HG02852 (cell line): ENCODE measurements at regions not wholly inside any gene's neighbourhood (a gene's known extent, or its start where the extent isn't known, plus 50 kb on each side); places are given as distances from the start of the nearest gene placed in this dataset.
"Not testable (repeated sequence)": the region's sequence is repeated elsewhere in the genome, so short reads cannot be mapped to it uniquely, and the experiment has no call there.

Experiments
- ATAC-seq: cut with Tn5 transposase; IDR thresholded peaks from one replicate; pipeline ENCODE4 v1.9.1; 2021; ENCODE audit warnings: mild to moderate bottlenecking, moderate library complexity; ENCODE audit not compliant: unreplicated experiment

DNA sequence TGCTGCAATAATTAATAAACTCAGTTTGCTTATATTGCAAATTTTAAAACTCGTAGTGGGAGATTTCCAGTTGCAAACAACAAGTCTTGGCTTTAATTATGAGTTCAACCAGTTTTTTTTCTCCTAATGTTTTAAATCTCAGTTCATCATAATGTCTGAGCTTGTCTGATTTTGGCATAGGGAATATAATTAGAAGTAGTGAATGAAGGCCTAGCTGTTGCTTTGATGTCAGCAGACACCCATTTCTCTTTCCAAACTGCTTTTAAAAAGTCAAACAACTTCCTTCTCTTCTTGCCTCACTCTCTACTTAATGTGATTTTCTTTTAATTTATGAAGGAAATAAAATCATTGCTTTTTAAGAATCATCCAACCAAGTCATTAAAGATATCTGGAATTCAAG lies 1462.1 kb downstream of the DPP10 start:
- no peak for ATAC-seq

DNA sequence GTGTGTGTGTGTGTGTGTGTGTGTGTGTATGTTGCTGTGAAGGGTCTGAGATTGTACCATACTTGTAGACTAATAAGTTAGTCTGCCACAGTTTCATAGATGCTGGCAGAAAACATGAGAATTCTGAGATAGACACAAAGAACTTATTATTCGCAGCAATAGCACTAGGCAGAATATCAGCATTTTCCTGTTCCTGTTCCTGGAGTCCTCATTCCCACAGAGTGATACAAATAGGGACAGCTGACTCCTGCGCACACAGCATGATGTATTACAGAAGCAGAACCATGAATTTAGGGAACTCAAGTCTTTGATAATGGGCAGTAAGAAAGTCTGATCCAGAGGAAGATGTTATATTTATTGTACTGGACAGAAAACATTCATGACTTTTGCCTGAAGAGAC lies 1466.3 kb downstream of the DPP10 start:
- no peak for ATAC-seq

DNA sequence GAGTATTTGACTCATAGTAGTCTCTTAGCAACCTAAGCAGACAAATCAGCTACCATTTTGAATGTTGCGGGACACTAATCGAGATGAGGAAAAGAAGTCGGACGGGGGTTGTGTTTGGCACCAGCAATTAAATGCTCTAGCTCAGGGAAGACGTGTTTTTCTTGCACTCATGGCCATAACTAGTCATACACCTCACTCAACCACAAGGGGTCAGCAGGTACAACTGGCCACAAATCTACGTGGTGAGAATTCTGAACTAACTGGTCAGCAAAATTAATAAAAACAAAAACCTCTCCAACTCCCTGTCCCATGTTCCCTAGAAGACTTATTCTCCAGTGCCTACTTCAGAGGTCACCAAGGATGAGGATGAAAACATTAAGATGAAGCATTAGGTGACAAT lies 1467.8 kb downstream of the DPP10 start:
- ATAC-seq = no peak

DNA sequence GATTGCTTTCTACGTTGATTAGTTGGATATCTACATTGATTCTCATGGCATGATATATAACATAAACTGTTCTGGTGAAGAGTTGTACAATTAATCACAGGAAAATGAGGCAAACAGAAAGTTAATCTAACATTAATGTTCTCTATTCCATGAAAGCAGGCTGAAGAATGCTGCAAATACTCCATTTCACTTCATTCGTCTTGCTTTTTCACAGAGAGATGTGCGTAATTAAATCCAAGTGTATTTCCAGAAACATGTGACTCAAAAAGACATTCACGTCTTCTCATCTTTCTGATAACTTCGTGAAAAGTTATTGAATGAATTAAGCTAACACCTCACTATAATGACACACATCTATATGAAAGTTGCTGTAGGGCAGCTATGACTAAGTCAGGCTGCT lies 1471.5 kb downstream of the DPP10 start:
- ATAC-seq = no peak

DNA sequence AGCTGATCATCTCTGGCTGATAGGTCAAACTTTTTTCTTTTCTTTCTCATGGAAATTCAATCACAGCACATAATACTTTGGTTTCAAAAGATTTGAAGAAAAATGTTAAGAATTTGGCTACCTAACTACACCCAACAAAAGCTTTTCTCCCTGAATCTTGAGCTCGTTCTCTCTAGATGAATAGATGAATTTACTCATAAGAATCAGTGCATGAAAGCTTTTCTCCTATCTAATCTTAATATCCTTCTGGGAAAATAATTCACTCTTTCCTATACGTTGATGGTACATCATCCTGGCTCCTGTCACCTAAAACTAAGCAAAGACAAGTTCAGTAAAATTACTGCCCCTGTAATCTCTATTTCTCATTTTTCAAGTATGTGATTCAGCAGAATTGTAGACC lies 1479.1 kb downstream of the DPP10 start:
- no peak for ATAC-seq

DNA sequence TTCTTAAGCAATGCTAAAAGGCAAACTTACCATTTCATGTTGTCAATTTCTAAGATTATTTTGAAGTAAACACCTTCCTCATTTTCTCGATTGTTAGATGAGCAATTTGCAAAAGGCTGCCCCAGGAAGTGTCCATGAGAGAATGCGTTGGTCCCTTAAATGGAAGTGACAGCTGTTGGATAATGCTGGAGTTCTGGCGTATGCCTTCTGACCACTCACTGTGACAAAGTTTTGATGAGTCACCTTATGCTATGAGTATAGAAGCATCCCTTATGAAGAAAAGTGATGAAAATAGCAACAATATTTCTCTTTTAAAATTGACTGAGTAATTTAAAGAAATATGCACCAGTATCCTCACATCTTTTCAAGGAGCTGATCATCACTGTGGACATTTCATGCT lies 1497.5 kb downstream of the DPP10 start:
- ATAC-seq = no peak

DNA sequence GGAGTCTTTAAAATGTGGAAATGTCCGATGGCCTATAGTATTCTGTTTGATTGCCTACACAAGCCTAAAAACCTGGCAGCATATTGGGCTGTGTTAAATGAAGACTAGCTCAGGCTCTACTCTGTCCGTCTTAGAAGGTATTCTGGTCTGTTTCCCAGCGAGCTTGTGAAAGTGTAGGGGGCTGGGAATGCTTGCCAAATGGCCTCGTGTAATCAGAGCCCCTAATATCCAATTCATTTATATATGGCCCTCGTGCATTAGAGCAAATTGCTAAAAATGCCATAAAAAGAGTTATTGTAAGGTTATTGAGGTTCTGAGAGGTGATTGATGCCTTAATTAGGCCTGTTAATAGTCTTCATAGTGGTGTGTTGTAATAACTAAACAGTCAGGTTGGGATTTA lies 1500.4 kb downstream of the DPP10 start:
- ATAC-seq = no peak

DNA sequence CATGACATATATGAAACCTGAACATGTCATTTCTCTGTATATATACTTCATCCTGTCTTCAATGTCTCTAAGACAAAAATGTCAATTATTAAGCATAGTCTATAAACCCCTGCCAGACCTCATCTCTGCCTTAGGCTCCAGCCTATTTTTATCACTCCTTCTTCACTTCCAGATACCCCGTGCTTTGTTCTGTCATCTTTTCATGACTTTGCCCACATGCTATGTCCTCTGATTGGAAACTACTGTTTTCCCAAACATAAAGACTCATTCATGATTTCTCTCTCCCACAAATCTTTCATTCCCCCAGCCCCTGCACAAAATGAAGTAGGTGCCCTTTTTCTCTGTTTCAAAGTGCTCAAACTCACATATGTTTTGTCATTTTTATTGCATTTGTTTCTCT lies 1503.9 kb downstream of the DPP10 start:
- no peak for ATAC-seq

DNA sequence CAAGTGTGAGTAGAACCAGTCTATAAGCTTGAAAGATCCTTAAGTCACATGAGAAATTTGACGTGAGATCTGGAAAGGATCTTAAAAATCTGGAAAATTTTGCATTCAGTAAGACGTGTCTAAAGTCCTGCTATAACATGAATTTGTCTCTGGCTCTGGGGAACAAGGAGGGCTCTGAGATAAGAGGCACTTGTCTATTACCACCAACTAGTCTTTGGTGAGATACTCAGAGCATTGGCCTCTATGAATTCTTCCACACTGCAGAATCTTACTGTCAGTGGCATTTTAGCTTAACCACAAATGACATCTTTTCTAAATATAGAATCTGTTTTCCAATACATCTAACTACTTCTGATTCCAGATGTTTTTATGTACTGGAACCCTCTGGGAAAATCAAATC lies 1504.5 kb downstream of the DPP10 start:
- no peak for ATAC-seq

DNA sequence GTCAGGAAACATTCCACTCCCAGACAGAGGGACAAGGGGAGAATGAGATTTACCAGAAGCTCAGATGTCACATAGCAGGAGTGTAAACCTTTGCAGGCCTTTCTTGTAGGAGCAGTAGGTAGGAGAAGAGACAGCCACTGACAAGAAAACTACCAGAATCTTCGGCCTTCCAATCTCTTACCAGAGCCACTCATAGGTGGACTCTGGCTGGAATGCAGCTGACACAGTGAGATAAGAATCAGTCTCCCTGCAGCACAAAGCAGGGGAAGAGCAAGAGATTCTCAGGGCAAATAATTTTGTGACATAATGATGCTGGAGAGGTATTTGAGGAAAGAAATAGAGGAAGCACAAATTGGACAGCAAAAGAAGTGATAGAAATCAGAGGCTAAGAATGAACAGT lies 1534.5 kb downstream of the DPP10 start:
- no peak for ATAC-seq

DNA sequence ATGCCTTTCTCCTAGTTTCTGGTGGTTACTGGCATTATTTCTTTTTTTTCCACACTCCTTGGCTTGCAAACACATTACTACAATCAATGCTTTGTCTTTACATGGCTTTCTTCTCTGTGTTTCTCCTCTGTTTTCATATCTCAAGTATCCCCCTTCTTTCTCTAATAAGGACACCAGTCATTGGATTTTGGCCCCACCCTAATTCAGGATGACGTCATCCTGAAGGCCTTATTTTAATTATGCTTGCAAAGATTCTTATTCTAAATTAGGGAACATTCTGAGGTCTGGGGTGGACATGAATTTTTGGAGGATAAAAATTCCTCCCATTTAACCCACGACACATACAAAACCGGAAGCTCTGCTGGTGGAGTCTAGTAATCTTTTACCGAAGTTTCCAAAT lies 1556.6 kb downstream of the DPP10 start:
- no peak for ATAC-seq

DNA sequence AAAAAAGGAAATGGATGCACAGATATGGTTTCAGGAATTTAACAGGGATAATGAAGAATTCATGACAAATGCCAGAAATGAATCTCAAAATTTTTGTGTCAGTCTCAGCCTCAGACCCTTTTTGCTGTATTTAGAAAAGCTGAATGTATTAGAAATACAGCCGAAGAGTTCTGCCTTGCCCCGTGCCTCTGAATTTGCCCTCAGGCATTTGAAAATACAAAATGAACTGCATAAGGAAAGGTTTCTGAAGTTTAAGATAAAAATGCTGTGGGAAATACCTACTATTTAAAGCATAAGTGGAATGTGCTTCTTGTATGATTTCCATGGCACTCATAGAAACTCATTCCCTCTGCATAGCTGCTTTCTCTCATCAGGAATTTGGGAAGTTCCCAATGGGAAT lies 1580.6 kb downstream of the DPP10 start:
- ATAC-seq = no peak

DNA sequence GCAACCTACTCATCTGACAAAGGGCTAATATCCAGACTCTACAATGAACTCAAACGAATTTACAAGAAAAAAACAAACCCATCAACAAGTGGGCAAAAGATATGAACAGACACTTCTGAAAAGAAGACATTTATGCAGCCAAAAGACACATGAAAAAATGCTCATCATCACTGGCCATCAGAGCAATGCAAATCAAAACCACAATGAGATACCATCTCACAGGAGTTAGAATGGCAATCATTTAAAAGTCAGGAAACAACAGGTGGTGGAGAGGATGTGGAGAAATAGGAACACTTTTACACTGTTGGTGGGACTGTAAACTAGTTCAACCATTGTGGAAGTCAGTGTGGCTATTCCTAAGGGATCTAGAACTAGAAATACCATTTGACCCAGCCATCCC lies 1596.3 kb downstream of the DPP10 start:
- not testable (repeated sequence) for ATAC-seq

DNA sequence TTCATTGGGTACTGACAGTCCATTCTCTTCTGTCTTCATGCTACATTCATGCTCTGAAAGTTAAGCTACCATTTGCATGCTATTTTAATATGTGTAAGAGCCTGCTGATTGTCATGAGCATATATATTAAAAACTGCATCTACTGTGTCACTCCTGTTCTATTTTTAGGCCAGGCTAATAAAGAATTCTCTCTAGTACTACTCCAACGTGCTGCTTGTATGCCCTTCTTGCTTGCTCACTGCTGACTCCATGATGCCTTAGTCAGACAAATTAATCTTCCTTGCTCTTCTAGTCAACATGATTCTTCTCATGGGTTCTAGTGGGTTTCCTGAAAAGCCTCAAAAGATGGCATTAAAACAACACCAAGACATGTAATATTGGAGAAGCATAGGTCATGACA lies 1600.1 kb downstream of the DPP10 start:
- no peak for ATAC-seq

DNA sequence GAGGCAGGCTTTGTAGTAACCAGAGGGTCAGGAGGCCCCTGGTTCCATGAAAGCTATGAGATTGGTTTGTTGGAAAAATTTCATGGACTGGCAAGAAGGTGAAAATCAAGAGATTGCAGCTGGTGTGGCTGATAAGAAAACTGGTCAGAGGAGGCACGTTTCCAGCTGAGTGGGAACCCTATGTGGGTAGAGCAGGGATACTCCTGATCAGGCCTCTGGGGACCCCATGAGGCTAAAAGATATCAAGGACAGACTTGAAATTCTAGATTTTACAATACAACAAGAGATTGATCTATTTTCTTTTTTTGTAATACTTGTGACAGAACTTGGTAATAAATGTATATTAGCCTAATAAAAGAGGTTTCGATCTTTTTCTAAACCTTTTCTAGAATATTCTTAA lies 1615.1 kb downstream of the DPP10 start:
- ATAC-seq = no peak

DNA sequence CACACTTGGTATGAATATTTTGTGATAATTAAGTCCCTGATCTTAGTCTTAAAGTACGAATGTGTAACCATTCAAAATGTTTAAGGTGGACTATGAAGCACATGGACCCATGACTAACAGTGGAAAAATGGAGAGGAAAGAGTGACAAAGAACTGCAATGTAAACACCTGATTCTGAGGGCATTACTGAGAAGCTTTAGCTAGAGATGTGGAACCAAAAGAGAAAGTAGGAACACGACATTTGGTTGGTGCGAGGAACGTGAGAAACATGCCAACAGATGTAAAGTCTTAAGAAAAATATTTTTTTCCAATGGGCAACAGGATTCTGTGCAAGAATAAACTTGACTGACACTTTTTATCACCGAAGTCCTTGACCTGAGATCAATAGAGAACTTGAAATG lies 1618.6 kb downstream of the DPP10 start:
- ATAC-seq = no peak

DNA sequence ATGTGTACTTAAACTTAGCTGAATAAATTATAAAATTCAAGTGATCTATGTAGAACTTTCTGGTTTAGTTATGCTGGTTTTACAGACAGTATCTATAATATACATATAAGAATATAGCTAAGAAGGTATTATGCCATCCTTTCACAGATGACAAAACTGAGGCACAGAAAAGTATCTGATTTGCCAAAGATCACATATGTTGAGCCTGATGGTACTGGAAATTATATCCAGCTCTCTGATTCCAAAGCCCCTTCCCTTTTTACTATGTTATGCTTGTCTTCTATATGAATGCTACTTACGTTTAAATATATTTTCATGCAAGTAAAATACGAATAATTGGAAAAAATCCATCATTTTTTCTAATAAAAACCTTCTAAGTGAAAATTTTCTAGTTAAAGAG lies 1631.3 kb downstream of the DPP10 start:
- no peak for ATAC-seq

DNA sequence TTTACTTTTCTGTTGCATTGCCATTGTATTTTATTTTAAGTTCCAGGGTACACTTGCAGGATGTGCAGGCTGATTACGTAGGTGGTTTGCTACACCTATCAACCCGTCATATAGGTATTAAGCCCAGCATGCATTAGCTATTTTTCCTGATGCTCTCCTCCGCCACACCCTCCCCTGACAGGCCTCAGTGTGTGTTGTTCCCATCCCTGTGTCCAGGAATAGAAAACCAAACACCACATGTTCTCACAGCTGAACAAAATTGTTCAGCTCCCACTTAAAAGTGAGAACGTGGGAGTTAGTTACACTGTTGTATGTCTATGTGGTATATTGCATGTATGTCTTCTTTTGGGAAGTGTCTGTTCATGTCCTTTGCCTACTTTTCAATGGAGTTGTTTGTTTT lies 1631.7 kb downstream of the DPP10 start:
- ATAC-seq = no peak

DNA sequence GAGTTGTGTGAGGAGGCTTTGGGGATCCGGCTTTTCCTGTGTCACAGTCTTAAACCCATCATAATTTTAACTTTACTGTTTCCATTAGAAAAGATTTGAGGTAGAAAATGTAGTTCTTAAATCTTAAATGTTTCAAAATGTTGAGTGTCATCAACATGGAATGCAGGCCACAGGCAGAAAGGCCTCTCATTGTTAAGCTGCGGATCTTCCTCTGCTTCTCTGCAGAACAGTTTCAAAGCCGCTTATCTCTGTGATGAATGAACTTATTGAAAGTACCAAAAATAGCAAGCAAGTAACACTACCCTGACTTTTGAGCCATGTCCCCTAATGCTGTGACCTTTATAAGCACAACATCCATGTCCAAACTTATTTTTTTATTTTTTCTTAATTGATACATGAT lies 1645.8 kb downstream of the DPP10 start:
- ATAC-seq = no peak

DNA sequence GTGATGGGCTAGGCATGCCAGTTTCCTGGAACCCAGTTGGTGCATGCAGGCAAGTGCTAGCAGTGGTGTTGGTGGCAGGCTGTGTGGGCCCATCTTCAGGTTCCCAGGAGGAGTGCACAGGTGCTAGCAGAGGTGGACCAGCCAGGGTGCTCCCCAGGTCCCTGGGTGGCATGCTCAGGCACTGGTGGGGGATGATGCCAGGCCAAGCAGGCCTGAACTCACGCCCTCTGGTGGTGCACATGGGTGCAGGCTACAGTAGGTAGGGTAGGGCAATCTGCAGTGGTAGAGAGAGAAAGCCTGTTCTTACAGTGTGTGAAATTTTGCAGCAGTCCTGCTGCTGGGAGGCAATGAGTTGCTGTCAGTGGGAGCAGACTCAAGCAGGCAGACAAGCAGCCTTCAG lies 1651.8 kb downstream of the DPP10 start:
- ATAC-seq = no peak

DNA sequence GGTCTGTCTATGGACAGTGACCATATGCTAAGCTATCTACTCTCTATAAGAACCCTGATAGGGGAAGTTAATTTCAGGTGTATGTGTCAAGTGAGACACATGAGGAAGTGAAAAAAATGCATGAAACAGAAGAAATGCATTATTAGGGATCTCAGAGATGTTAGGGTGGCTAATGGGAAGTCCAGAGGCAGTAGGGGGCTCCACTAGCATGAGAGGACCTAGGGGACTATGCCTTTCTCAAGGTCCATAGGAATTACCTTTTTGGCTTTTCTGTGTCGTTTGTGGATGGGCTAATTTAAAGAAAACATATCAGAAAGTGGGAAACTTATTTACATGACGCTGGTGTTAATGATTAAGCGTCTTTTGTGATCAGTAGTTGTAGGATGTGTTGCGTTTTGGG lies 1653.2 kb downstream of the DPP10 start:
- ATAC-seq = no peak

DNA sequence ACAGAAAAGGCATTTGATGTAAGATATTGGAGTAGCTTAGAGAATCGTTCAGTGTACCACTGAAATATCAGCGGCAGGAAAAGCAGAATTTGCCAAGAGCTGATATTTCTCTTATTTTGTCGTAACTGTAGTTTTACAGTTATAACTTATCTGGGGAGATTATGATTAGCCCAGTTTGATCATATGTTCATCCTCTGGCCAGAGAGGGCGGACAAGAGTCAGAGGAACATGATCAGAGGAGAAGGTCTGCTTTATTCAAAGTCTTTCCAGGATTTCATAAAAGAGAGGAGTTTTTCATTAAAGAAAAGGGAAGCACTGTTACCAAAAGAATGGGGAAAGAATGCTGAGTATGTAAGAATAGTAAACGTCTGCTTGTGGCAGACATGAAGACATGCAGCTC lies 1655.6 kb downstream of the DPP10 start:
- no peak for ATAC-seq

DNA sequence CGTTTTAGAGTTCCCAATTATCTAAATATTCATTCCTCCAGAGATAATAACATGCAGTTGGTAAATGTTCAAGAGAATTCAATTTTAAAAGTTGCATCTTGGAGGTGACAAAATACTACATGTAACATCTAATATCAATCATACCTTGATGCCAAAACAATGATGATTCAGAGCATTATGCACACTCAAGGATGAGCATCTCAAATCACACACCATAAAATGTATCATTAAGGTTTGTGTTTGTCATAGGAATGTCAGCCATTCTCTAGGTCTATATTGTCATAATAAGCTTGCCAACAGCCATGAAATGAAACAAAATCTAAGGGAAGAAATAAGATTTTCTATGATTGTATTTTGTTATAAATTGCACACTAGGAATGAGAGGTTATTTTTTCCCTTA lies 1667.0 kb downstream of the DPP10 start:
- no peak for ATAC-seq

DNA sequence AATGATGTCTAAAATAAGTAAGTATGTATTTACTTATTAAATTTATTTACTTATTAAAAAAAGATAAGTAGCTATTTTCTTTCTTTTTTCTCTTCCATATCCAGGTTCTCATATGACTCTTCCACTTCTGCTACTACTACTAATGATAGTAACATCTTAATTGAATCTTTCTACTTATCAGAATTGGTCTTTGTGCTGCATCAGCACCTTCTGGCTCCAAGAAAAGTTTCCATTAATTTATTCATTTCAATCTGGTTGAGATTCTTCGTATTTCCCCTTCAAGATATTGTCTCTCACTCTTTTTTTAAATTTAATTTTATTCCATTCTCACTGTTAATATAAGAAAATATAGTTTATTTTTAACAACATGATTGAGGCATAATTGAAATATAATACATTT lies 1675.4 kb downstream of the DPP10 start:
- no peak for ATAC-seq
